22Rv1 (cell line): ENCODE measurements at regions not wholly inside any gene's neighbourhood (a gene's known extent, or its start where the extent isn't known, plus 50 kb on each side); places are given as distances from the start of the nearest gene placed in this dataset.

Experiments used
- H3K27ac ChIP-seq: fragments of 450-650 bp; 2 replicates; pipeline ENCODE4 v1.5.1; 2017
- CTCF ChIP-seq: fragments of 450-650 bp; IDR thresholded peaks from 2 replicates; pipeline ENCODE4 v1.5.1; 2017; ENCODE audit warnings: mild to moderate bottlenecking
- ZFX ChIP-seq: fragments of 450-650 bp; IDR thresholded peaks from 2 replicates; pipeline ENCODE4 v1.6.1; 2017; ENCODE audit warnings: antibody characterized with exemption, borderline replicate concordance

GRCh38 chr6:22829070-22829469, 259.7 kb downstream of the HDGFL1 start:
- H3K27ac ChIP-seq, result no peak overlapping the region
- TF ChIP-seq CTCF, result no peak
- no peak for TF ChIP-seq ZFX

- no peak for TF ChIP-seq ZFX
- TF ChIP-seq CTCF, result no peak
These were observed 261.1 kb downstream of the HDGFL1 start for GRCh38 chr6:22830463-22830862.

GRCh38 chr6:22833191-22833590, 263.8 kb downstream of the HDGFL1 start:
- no peak overlapping the region for H3K27ac ChIP-seq
- TF ChIP-seq CTCF (no peak), ZFX (no peak)

More at GRCh38 chr6:22830463-22830862, 261.1 kb downstream of the HDGFL1 start:
- H3K27ac ChIP-seq, result no peak overlapping the region

- no peak for TF ChIP-seq ZFX
- no peak for TF ChIP-seq CTCF
These were observed 269.0 kb downstream of the HDGFL1 start for GRCh38 chr6:22838345-22838744.

GRCh38 chr6:22845467-22845866, 276.1 kb downstream of the HDGFL1 start:
- TF ChIP-seq ZFX, result no peak
- no peak for TF ChIP-seq CTCF
- H3K27ac ChIP-seq, result no peak overlapping the region

More at GRCh38 chr6:22838345-22838744, 269.0 kb downstream of the HDGFL1 start:
- no peak overlapping the region for H3K27ac ChIP-seq

GRCh38 chr6:22848121-22848520, 278.8 kb downstream of the HDGFL1 start:
- TF ChIP-seq ZFX, result no peak
- no peak for TF ChIP-seq CTCF
- H3K27ac ChIP-seq, result no peak overlapping the region

- TF ChIP-seq ZFX, result no peak
- no peak for TF ChIP-seq CTCF
- no peak overlapping the region for H3K27ac ChIP-seq
These were observed 280.6 kb downstream of the HDGFL1 start for GRCh38 chr6:22849921-22850320.
